Ascending aorta (tissue), 2 donors: ENCODE measurements at regions not wholly inside any gene's neighbourhood (a gene's known extent, or its start where the extent isn't known, plus 50 kb on each side); places are given as distances from the start of the nearest gene placed in this dataset.

Source experiments
- DNase-seq, 2 donors: peaks; one replicate each; pipeline ENCODE4 v3.0.0-alpha.2; 2019; ENCODE audit warnings: low spot score in 2 of 2
- H3K27ac ChIP-seq, 2 donors: fragments of 200-600 bp; sonication (generic); one replicate each; pipeline ENCODE4 v1.5.1; 2016 to 2017; ENCODE audit warnings: mild to moderate bottlenecking in 1 of 2
- H3K27me3 ChIP-seq: fragments of 200-600 bp; sonication (generic); one replicate; pipeline ENCODE4 v1.5.1; 2017
- H3K36me3 ChIP-seq, 2 donors: fragments of 200-600 bp; sonication (generic); one replicate each; pipeline ENCODE4 v1.5.1; 2016
- H3K4me1 ChIP-seq, 2 donors: fragments of 200-600 bp; sonication (generic); one replicate each; pipeline ENCODE4 v1.5.1; 2016 to 2017; ENCODE audit warnings: mild to moderate bottlenecking in 1 of 2
- H3K4me3 ChIP-seq, 2 donors: fragments of 200-600 bp; sonication (generic); one replicate each; pipeline ENCODE4 v1.5.1; 2016 to 2017; ENCODE audit warnings: mild to moderate bottlenecking in 1 of 2
- H3K9me3 ChIP-seq, 2 donors: fragments of 200-600 bp; sonication (generic); one replicate each; pipeline ENCODE4 v1.5.1; 2016
- intact Hi-C: fragments of 100-400 bp; cut with DNase I; formaldehyde crosslinking; loops from one replicate; pipeline ENCODE4 v1.15.1; 2023
- TF ChIP-seq, protein P1 (sequence below), 3 experiments: fragments of 200-600 bp in 2 of 3; fragments of 450-650 bp in 1 of 3; sonication (generic) in 2 of 3; IDR thresholded peaks; one replicate each; pipeline ENCODE4 v1.5.1; 2016 to 2019; ENCODE audit warnings: antibody characterized with exemption in 3 of 3, mild to moderate bottlenecking in 1 of 3, moderate library complexity in 1 of 3

- intact Hi-C loops: no loop called here
- TF ChIP-seq, protein P1, sequence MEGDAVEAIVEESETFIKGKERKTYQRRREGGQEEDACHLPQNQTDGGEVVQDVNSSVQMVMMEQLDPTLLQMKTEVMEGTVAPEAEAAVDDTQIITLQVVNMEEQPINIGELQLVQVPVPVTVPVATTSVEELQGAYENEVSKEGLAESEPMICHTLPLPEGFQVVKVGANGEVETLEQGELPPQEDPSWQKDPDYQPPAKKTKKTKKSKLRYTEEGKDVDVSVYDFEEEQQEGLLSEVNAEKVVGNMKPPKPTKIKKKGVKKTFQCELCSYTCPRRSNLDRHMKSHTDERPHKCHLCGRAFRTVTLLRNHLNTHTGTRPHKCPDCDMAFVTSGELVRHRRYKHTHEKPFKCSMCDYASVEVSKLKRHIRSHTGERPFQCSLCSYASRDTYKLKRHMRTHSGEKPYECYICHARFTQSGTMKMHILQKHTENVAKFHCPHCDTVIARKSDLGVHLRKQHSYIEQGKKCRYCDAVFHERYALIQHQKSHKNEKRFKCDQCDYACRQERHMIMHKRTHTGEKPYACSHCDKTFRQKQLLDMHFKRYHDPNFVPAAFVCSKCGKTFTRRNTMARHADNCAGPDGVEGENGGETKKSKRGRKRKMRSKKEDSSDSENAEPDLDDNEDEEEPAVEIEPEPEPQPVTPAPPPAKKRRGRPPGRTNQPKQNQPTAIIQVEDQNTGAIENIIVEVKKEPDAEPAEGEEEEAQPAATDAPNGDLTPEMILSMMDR (IDR thresholded peaks at IDR 0.05): no peak
- Histone ChIP-seq H3K4me3 (no peak overlapping the region), H3K4me1 (no peaks in the 10 kb centered on the region), H3K36me3 (no peaks in the 10 kb centered on the region), H3K9me3 (peaks cover 0 to 6% of the 10 kb centered on the region in 2 donors), H3K27ac (no peak overlapping the region), H3K27me3 (no peaks in the 10 kb centered on the region)
- no peak for DNase-seq
Measured at GRCh38 chr5:84831701-84832100, 447.0 kb upstream of the EDIL3 start.

DNA sequence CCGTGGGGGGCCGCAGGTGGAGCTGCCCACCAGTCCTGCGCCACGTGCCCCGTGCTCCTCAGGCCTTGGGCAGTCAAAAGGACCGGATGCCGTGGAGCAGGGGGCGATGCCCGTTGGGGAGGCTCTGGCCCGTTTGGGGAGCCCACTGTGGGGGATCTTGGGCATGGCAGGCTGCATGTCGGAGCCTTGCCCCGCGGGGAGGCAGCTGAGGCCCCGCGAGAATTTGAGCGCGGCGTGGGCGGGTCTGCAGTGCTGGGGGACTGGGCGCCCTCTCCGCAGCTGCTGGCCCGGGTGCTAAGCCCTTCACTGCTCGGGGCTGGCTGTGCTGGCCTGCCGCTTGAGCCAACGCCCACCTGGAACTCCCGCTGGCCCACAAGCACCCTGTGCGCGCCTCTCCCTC is 445.6 kb upstream of the EDIL3 start:
- TF ChIP-seq, protein P1 (IDR thresholded peaks at IDR 0.05): no peak
- no peak overlapping the region for H3K27ac ChIP-seq
- H3K4me3 ChIP-seq: no peak overlapping the region
- no peaks in the 10 kb centered on the region for H3K4me1 ChIP-seq
- peaks cover 0 to 6% of the 10 kb centered on the region in 2 donors for H3K9me3 ChIP-seq
- H3K36me3 ChIP-seq: no peaks in the 10 kb centered on the region
- intact Hi-C loops: no loop called here
- no peaks in the 10 kb centered on the region for H3K27me3 ChIP-seq
- DNase-seq: no peak

DNA sequence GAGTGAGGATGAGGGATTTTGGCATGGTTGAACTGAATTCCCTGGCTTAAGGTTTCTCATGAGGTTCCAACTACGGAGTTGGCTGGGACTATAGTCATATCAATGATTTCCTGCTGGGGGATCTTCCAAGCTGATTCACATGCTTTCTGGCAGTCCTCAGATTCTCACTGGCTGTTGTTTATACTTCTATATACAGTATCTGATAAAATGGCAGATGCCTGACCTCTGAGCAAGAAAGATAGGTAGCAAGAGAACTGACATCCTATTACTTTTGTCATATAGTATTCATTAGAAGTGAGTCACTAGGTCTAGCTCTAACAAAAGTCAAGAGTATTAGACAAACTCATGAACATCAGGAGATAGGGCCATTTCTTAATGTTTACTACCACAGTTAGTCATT is 440.9 kb upstream of the EDIL3 start:
- Histone ChIP-seq H3K4me1 (no peaks in the 10 kb centered on the region), H3K36me3 (no peaks in the 10 kb centered on the region), H3K9me3 (peaks cover 0 to 4% of the 10 kb centered on the region in 2 donors), H3K27ac (no peak overlapping the region), H3K4me3 (no peak overlapping the region), H3K27me3 (no peaks in the 10 kb centered on the region)
- intact Hi-C loops: no loop called here
- DNase-seq: no peak
- TF ChIP-seq, protein P1 (IDR thresholded peaks at IDR 0.05): no peak

- TF ChIP-seq, protein P1 (IDR thresholded peaks at IDR 0.05): no peak
- no peak overlapping the region for H3K27ac ChIP-seq
Measured at GRCh38 chr5:84821924-84822323, 437.2 kb upstream of the EDIL3 start.

GRCh38 chr5:84817953-84818352 is 433.3 kb upstream of the EDIL3 start:
- TF ChIP-seq, protein P1 (IDR thresholded peaks at IDR 0.05): no peak
- Histone ChIP-seq H3K36me3 (no peaks in the 10 kb centered on the region), H3K4me1 (no peaks in the 10 kb centered on the region), H3K4me3 (no peak overlapping the region), H3K9me3 (no peaks in the 10 kb centered on the region), H3K27ac (no peak overlapping the region), H3K27me3 (no peaks in the 10 kb centered on the region)
- intact Hi-C loops: no loop called here
- DNase-seq: no peak

More at GRCh38 chr5:84821924-84822323, 437.2 kb upstream of the EDIL3 start:
- no peaks in the 10 kb centered on the region for H3K27me3 ChIP-seq
- DNase-seq: no peak
- H3K4me3 ChIP-seq: no peak overlapping the region
- no peaks in the 10 kb centered on the region for H3K9me3 ChIP-seq
- no peaks in the 10 kb centered on the region for H3K36me3 ChIP-seq
- H3K4me1 ChIP-seq: no peaks in the 10 kb centered on the region
- intact Hi-C loops: no loop called here
